Bronchial epithelial cell (primary cell): ENCODE measurements at regions not wholly inside any gene's neighbourhood (a gene's known extent, or its start where the extent isn't known, plus 50 kb on each side); places are given as distances from the start of the nearest gene placed in this dataset.
A peak's percentile ranks its signal among the peaks of the same experiment; 100 is the strongest.

Experiments
- DNase-seq: peaks from one replicate; pipeline ENCODE4 v3.0.0-alpha.2; 2010; ENCODE audit warnings: low read depth
- FAIRE-seq: peaks from 2 replicates; lab custom pipeline; 2011; peaks lifted over from hg19 to GRCh38; lab: Jason Lieb, UNC
- H3K27me3 ChIP-seq: 2 replicates; pipeline ENCODE4 v1.5.1; 2011; ENCODE audit warnings: low read length; ENCODE audit not compliant: control insufficient read depth, insufficient read depth
- H3K36me3 ChIP-seq: 2 replicates; pipeline ENCODE4 v1.5.1; 2011; ENCODE audit warnings: low read length; ENCODE audit not compliant: control insufficient read depth, insufficient read depth
- H3K4me3 ChIP-seq: 2 replicates; pipeline ENCODE4 v1.5.1; 2011; ENCODE audit warnings: mild to moderate bottlenecking, low read depth, low read length, control low read depth
- TF ChIP-seq, protein P1 (sequence below): IDR thresholded peaks from 2 replicates; pipeline ENCODE4 v1.5.1; 2011; ENCODE audit warnings: mild to moderate bottlenecking, moderate library complexity, low read length, control low read depth, inconsistent platforms; ENCODE audit not compliant: insufficient read depth, severe bottlenecking

DNA sequence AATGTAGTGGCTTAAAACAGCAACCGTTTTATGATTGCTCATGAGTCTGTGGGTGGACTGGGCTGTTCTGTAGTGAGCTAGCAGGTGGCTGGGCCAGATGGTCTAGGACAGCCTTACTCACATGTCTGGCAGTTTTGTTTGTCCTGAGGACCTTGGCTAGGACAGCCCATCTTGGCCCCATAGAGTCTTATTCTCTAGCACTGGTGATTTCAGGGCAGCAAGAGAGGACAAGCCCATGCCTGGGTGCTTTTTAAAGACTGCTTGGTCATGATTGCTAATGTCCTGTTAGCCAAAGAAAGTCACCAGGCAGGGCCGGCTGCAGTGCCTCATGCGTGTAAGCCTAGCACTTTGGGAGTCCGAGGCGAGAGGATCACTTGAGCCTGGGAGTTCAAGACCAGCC, 139.8 kb downstream of the KATNIP start:
- TF ChIP-seq, protein P1, sequence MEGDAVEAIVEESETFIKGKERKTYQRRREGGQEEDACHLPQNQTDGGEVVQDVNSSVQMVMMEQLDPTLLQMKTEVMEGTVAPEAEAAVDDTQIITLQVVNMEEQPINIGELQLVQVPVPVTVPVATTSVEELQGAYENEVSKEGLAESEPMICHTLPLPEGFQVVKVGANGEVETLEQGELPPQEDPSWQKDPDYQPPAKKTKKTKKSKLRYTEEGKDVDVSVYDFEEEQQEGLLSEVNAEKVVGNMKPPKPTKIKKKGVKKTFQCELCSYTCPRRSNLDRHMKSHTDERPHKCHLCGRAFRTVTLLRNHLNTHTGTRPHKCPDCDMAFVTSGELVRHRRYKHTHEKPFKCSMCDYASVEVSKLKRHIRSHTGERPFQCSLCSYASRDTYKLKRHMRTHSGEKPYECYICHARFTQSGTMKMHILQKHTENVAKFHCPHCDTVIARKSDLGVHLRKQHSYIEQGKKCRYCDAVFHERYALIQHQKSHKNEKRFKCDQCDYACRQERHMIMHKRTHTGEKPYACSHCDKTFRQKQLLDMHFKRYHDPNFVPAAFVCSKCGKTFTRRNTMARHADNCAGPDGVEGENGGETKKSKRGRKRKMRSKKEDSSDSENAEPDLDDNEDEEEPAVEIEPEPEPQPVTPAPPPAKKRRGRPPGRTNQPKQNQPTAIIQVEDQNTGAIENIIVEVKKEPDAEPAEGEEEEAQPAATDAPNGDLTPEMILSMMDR: no peak

DNA sequence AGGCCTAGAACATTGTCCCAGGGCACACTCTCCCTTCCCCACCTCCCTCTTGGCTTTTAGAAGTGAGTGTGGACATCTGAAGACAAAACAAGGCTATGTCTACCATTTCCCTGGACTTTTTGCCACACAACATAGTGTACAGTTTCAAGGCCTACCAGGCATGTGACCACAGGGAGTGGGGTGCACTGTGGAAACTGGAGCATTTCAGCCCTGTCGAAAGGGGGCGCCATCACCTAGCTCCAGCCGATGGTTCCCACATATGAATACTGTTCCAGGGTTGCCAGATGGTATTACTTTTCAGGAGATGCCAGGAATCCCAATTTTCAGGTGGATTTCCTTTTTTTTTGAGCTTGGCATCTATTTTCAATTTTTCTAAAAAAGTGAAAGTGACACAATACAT, 140.7 kb downstream of the KATNIP start:
- DNase-seq (no peak), FAIRE-seq (no peak)
- Histone ChIP-seq H3K36me3 (no peaks in the 10 kb centered on the region), H3K27me3 (no peaks in the 10 kb centered on the region), H3K4me3 (no peak overlapping the region)
- TF ChIP-seq, protein P1: peak; percentile 50

More for the DNA sequence above, 139.8 kb downstream of the KATNIP start:
- Histone ChIP-seq H3K27me3 (no peaks in the 10 kb centered on the region), H3K4me3 (no peak overlapping the region), H3K36me3 (no peaks in the 10 kb centered on the region)
- FAIRE-seq (no peak), DNase-seq (peak; percentile 23)

DNA sequence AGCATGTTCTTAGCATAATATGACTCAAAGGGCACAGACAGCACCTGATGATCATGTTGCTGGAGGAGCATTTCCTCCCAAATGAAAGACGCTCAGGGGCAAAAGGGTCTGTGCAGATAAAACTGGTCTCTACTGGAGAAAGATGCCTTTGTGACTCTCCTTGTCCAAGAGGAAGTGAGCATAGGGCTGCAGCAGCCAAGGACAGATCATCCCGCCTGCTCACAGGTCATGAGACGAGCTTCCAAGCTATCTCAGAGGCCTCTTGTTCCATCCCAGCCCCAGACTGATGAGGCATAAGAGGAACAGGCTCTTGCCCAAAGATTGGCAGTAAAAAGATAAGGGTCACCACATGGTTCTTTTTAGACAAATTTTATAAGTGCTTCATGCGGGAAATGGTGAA, 141.8 kb downstream of the KATNIP start:
- H3K27me3 ChIP-seq: no peaks in the 10 kb centered on the region
- H3K4me3 ChIP-seq: no peak overlapping the region
- H3K36me3 ChIP-seq: no peaks in the 10 kb centered on the region
- TF ChIP-seq, protein P1: no peak
- FAIRE-seq (no peak), DNase-seq (no peak)

DNA sequence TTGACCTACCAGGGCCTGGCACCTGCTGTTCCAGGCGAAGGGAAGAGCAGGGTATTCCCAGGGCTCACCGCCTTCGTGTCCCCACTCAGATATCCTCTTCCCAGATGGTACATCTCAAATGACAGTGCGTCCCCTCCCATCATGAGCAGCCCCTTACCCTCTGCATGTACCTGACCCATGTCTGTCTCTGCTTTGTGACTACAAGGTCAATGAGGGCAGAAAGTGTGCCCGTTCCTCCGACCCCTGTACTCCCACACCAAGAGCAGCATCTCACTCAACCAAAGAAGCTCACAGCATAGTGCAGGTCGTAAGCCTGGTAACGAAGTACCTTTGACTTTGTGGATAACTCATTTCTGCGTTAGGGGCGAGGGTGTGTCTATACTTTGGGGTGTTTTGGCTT, 142.6 kb downstream of the KATNIP start:
- TF ChIP-seq, protein P1: no peak
- DNase-seq (no peak), FAIRE-seq (no peak)
- no peaks in the 10 kb centered on the region for H3K36me3 ChIP-seq
- H3K27me3 ChIP-seq: no peaks in the 10 kb centered on the region
- H3K4me3 ChIP-seq: no peak overlapping the region

DNA sequence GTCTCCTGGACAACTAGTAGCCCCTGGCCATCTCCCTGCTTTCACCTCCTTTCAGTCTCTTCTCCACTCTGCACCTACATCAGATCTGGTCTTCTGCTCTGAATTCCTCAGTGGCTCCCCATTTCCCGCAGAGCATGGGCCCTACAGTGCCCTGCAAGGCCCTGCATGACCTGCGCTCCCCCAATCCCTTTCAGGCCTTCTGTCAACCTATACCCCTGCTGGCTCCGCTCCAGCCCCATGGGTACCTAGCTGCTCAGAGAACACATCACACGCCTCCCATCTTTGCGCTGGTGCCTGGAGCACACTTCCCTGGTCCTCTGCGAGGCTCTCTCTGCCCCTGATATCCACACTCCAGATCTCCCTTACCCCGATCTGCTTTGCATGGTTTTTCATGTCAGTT, 145.2 kb downstream of the KATNIP start:
- Histone ChIP-seq H3K36me3 (peaks cover 3% of the 10 kb centered on the region), H3K27me3 (no peaks in the 10 kb centered on the region), H3K4me3 (no peak overlapping the region)
- DNase-seq: no peak
- TF ChIP-seq, protein P1: no peak
- FAIRE-seq: no peak

DNA sequence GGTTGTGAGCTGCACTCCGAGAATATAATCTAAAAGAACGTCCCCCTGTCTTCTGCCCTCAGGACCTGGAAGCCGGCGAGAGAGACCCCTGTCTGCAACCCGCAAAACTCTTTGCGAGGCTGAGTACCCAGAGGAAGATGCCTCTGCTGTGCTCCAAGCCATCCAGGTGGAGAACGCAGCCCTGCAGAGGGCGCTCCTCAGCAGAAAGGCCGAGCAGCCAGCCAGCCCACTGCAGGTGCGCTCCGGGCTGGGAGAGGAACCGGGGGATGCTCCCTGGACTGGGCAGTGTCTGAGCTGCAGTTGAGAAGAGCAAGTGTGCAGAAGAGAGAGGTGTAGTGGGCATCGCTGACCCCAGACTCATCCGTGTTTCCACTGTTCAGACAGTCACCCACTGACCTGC, 148.3 kb downstream of the KATNIP start:
- Histone ChIP-seq H3K4me3 (no peak overlapping the region), H3K27me3 (no peaks in the 10 kb centered on the region), H3K36me3 (peaks cover 3% of the 10 kb centered on the region)
- FAIRE-seq (no peak), DNase-seq (no peak)
- TF ChIP-seq, protein P1: peak; percentile 38
